Uterus (tissue), 2 donors: ENCODE measurements at regions not wholly inside any gene's neighbourhood (a gene's known extent, or its start where the extent isn't known, plus 50 kb on each side); places are given as distances from the start of the nearest gene placed in this dataset.

Source experiments
- POLR2A ChIP-seq, 2 donors: fragments of 450-650 bp; IDR thresholded peaks; one replicate each; pipeline ENCODE4 v1.6.1; 2016; ENCODE audit warnings: antibody characterized with exemption in 2 of 2, mild to moderate bottlenecking in 1 of 2, moderate library complexity in 1 of 2
- TF ChIP-seq, protein P1 (sequence below), 4 experiments: fragments of 200-600 bp in 2 of 4; fragments of 450-650 bp in 2 of 4; sonication (generic) in 2 of 4; IDR thresholded peaks; one replicate each; pipeline ENCODE4 v1.5.1; 2016 to 2019; ENCODE audit warnings: antibody characterized with exemption in 4 of 4, mild to moderate bottlenecking in 2 of 4, moderate library complexity in 1 of 4

DNA sequence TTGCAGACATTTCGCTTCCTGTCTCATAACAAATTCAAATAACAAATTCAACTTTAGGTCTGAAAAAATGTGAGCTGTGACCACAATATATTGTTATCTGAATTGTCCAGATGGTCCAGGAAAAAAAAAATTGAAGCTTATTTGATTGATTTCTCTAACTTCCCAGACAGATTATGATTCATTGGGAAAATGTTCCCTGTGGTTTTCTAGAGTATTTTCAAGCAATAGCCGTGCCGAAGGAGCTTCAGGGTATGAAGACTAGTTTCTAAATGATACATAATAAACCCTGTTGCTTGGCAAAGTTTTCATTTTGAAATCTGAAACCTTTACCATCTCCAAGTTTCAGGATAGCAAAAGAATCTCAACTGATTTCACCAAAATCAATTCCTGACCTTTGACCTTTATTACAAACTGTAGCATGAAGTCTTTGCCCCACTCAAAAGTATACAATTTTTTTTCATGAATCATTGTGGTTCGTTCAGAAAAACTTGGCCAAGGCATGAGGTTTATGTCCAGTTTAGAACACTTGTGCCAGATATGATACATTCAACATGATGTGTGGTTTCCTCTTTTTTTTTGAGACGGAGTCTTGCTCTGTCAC lies 109.9 kb downstream of the JCAD start:
- TF ChIP-seq, protein P1, sequence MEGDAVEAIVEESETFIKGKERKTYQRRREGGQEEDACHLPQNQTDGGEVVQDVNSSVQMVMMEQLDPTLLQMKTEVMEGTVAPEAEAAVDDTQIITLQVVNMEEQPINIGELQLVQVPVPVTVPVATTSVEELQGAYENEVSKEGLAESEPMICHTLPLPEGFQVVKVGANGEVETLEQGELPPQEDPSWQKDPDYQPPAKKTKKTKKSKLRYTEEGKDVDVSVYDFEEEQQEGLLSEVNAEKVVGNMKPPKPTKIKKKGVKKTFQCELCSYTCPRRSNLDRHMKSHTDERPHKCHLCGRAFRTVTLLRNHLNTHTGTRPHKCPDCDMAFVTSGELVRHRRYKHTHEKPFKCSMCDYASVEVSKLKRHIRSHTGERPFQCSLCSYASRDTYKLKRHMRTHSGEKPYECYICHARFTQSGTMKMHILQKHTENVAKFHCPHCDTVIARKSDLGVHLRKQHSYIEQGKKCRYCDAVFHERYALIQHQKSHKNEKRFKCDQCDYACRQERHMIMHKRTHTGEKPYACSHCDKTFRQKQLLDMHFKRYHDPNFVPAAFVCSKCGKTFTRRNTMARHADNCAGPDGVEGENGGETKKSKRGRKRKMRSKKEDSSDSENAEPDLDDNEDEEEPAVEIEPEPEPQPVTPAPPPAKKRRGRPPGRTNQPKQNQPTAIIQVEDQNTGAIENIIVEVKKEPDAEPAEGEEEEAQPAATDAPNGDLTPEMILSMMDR (IDR thresholded peaks at IDR 0.05) = no peak
- no peak for TF ChIP-seq POLR2A (IDR thresholded peaks at IDR 0.05)
